ENCODE measurements at regions not wholly inside any gene's neighbourhood (a gene's known extent, or its start where the extent isn't known, plus 50 kb on each side); places are given as distances from the start of the nearest gene placed in this dataset.

GRCh38 chr9:129496473-129497004, 124.4 kb downstream of the C9orf50 start:
- TF ChIP-seq CTCF (IDR thresholded peaks at IDR 0.05; ENCODE audit: low read depth, low read length, poor library complexity, severe bottlenecking): no peak
- 0 out of 2 replicates have a peak, but pooled peaks have one; percentile 36 for TF ChIP-seq EZH2phosphoT487 (IDR thresholded peaks at IDR 0.05; ENCODE audit: borderline replicate concordance, low read length)

Measured in DOHH2 (cell line).